Panc1 (cell line): ENCODE measurements at regions not wholly inside any gene's neighbourhood (a gene's known extent, or its start where the extent isn't known, plus 50 kb on each side); places are given as distances from the start of the nearest gene placed in this dataset.

ENCODE experiments used
- ATAC-seq: fragments of 200-7000 bp; cut with Tn5 transposase; 2 replicates; pipeline ENCODE4 v1.9.1; 2020; ENCODE audit warnings: mild to moderate bottlenecking, moderate library complexity
- BruUV-seq: library from RNA; stranded (reverse); fragments of 400-500 nt; replicated peaks from 2 replicates; lab custom pipeline; 2021; lab: Mats Ljungman, UMichigan
- CTCF ChIA-PET: fragments of 300-600 bp; sonication (Branson Sonifier 250); formaldehyde crosslinking; loops from one replicate; lab custom pipeline; 2022; ENCODE audit warnings: antibody characterized with exemption; lab: Charles Lee
- POLR2A ChIA-PET: fragments of 300-600 bp; sonication (Branson Sonifier 250); formaldehyde crosslinking; loops from one replicate; lab custom pipeline; 2022; ENCODE audit warnings: antibody characterized with exemption; lab: Charles Lee
- DNase-seq: peaks from one replicate; pipeline ENCODE4 v3.0.0-alpha.2; 2010; ENCODE audit warnings: low read depth, low spot score
- H3K27ac ChIP-seq: 2 replicates; pipeline ENCODE4 v1.5.1; 2011; ENCODE audit warnings: mild to moderate bottlenecking, low read length, inconsistent platforms
- H3K27me3 ChIP-seq: fragments of 200-500 bp; sonication (Bioruptor generic); 2 replicates; pipeline ENCODE4 v1.6.0; 2014; ENCODE audit warnings: low read length, inconsistent platforms; ENCODE audit not compliant: control insufficient read depth, insufficient read depth
- H3K36me3 ChIP-seq: fragments of 200-500 bp; sonication (Bioruptor generic); 2 replicates; pipeline ENCODE4 v1.5.1; 2014; ENCODE audit warnings: inconsistent platforms, mild to moderate bottlenecking, low read length, moderate library complexity; ENCODE audit not compliant: control insufficient read depth, insufficient read depth
- H3K4me1 ChIP-seq: 2 replicates; pipeline ENCODE4 v1.5.1; 2011; ENCODE audit warnings: inconsistent platforms, mild to moderate bottlenecking, low read length, moderate library complexity; ENCODE audit not compliant: control insufficient read depth, insufficient read depth
- H3K4me3 ChIP-seq, 2 experiments: 2 replicates each; pipeline ENCODE4 v1.5.1; 2011 to 2012; ENCODE audit warnings: low read depth in 2 of 2, low read length in 2 of 2, mild to moderate bottlenecking in 2 of 2, inconsistent platforms in 1 of 2, moderate library complexity in 1 of 2
- H3K9me3 ChIP-seq: fragments of 200-500 bp; sonication (Bioruptor generic); 2 replicates; pipeline ENCODE4 v1.5.1; 2014; ENCODE audit warnings: low read depth, mild to moderate bottlenecking, inconsistent platforms, low read length, moderate library complexity; ENCODE audit not compliant: control insufficient read depth, insufficient read depth
- CTCF ChIP-seq: fragments of 450-650 bp; IDR thresholded peaks from 2 replicates; pipeline ENCODE4 v1.5.1; 2017; ENCODE audit warnings: mild to moderate bottlenecking
- POLR2AphosphoS5 ChIP-seq: IDR thresholded peaks from 2 replicates; pipeline ENCODE4 v1.6.1; 2012; ENCODE audit warnings: mild to moderate bottlenecking, low read depth, low read length, moderate library complexity
- REST ChIP-seq, 2 experiments: IDR thresholded peaks; 2 replicates each; pipeline ENCODE4 v1.6.1; 2011 to 2012; ENCODE audit warnings: low read depth in 2 of 2, control low read depth in 1 of 2, low read length in 1 of 2, mild to moderate bottlenecking in 1 of 2, moderate library complexity in 1 of 2; ENCODE audit not compliant: insufficient read depth in 1 of 2
- SIN3A ChIP-seq: IDR thresholded peaks from 2 replicates; pipeline ENCODE4 v1.6.1; 2012; ENCODE audit warnings: low read depth, mild to moderate bottlenecking, low read length, moderate library complexity, borderline replicate concordance; ENCODE audit not compliant: insufficient read depth
- TCF7L2 ChIP-seq: IDR thresholded peaks from 2 replicates; pipeline ENCODE4 v1.6.1; 2011; ENCODE audit warnings: mild to moderate bottlenecking, low read depth, low read length, inconsistent platforms
- in situ Hi-C: cut with HindIII; loops from 2 replicates; pipeline ENCODE4 v1.10.0; 2016; ENCODE audit warnings: low sequenced_read_pairs, low pct_unique_long_range_greater_than_20kb
- intact Hi-C: fragments of 100-400 bp; cut with micrococcal nuclease; formaldehyde crosslinking; loops from one replicate; pipeline ENCODE4 v1.10.0; 2022; ENCODE audit not compliant: unreplicated experiment

- no peak for DNase-seq
- Histone ChIP-seq H3K9me3 (no peaks in the 10 kb centered on the region), H3K27ac (no peak overlapping the region), H3K36me3 (no peaks in the 10 kb centered on the region), H3K4me1 (no peaks in the 10 kb centered on the region), H3K4me3 (no peak overlapping the region), H3K27me3 (no peaks in the 10 kb centered on the region)
- intact Hi-C loops, result no loop called here
- POLR2A ChIA-PET, result no interaction called here
- in situ Hi-C loops, result no loop called here
- BruUV-seq, result no TSS peak
- TF ChIP-seq CTCF (no peak), TCF7L2 (no peak), SIN3A (no peak), POLR2AphosphoS5 (no peak), REST (IDR thresholded peaks at IDR 0.05; ENCODE audit: insufficient read depth in 1 of 2, low read depth in 2 of 2, low read length in 1 of 2) (no peak)
- CTCF ChIA-PET, result no interaction called here
- ATAC-seq, result no peak
Measured at GRCh38 chr6:65799389-65799788, 92.4 kb upstream of the EYS start.

- in situ Hi-C loops, result no loop called here
Measured at GRCh38 chr6:65798280-65799014, 91.4 kb upstream of the EYS start.

More at GRCh38 chr6:65798280-65799014, 91.4 kb upstream of the EYS start:
- Histone ChIP-seq H3K9me3 (no peaks in the 10 kb centered on the region), H3K36me3 (no peaks in the 10 kb centered on the region), H3K27ac (no peak overlapping the region), H3K4me1 (no peaks in the 10 kb centered on the region), H3K4me3 (no peak overlapping the region), H3K27me3 (no peaks in the 10 kb centered on the region)
- DNase-seq, result no peak
- BruUV-seq, result no TSS peak
- intact Hi-C loops, result no loop called here
- ChIA-PET CTCF (no interaction called here), POLR2A (no interaction called here)
- TF ChIP-seq TCF7L2, result no peak
- TF ChIP-seq REST (IDR thresholded peaks at IDR 0.05; ENCODE audit: insufficient read depth in 1 of 2, low read depth in 2 of 2, low read length in 1 of 2), result no peak
- TF ChIP-seq SIN3A, result no peak
- no peak for TF ChIP-seq POLR2AphosphoS5
- no peak for TF ChIP-seq CTCF
- ATAC-seq, result no peak
